Skeletal muscle tissue (tissue), 3 donors: ENCODE measurements at regions not wholly inside any gene's neighbourhood (a gene's known extent, or its start where the extent isn't known, plus 50 kb on each side); places are given as distances from the start of the nearest gene placed in this dataset.

Experiments used
- H3K27ac ChIP-seq: one replicate; pipeline ENCODE4 v1.7.0; 2013; ENCODE audit warnings: mild to moderate bottlenecking, low read depth, low read length, inconsistent platforms
- H3K27me3 ChIP-seq, 3 donors: one replicate each; pipeline ENCODE4 v1.7.0; 2013; ENCODE audit warnings: low read length in 3 of 3; ENCODE audit not compliant: control insufficient read depth in 3 of 3, insufficient read depth in 3 of 3
- H3K36me3 ChIP-seq, 3 donors: one replicate each; pipeline ENCODE4 v1.7.0; 2013; ENCODE audit warnings: low read length in 3 of 3; ENCODE audit not compliant: control insufficient read depth in 3 of 3, insufficient read depth in 3 of 3
- H3K4me1 ChIP-seq, 3 donors: one replicate each; pipeline ENCODE4 v1.7.0; 2013; ENCODE audit warnings: low read length in 3 of 3, mild to moderate bottlenecking in 3 of 3; ENCODE audit not compliant: control insufficient read depth in 3 of 3, insufficient read depth in 3 of 3
- H3K4me3 ChIP-seq, 3 donors: one replicate each; pipeline ENCODE4 v1.7.0; 2013; ENCODE audit warnings: low read length in 3 of 3
- H3K9ac ChIP-seq, 3 donors: one replicate each; pipeline ENCODE4 v1.7.0; 2013; ENCODE audit warnings: low read length in 3 of 3, mild to moderate bottlenecking in 3 of 3, moderate library complexity in 2 of 3, low read depth in 1 of 3
- H3K9me3 ChIP-seq, 3 donors: one replicate each; pipeline ENCODE4 v1.7.0; 2013; ENCODE audit warnings: low read length in 3 of 3; ENCODE audit not compliant: control insufficient read depth in 3 of 3
- donor health status: Osteomylitis.

GRCh38 chr10:107317592-107317991 is 153.1 kb upstream of the SORCS1 start:
- Histone ChIP-seq H3K9me3 (no peaks in the 10 kb centered on the region), H3K9ac (no peak overlapping the region), H3K4me1 (no peaks in the 10 kb centered on the region), H3K4me3 (no peak overlapping the region), H3K27me3 (no peaks in the 10 kb centered on the region), H3K36me3 (no peaks in the 10 kb centered on the region), H3K27ac (no peak overlapping the region)

DNA sequence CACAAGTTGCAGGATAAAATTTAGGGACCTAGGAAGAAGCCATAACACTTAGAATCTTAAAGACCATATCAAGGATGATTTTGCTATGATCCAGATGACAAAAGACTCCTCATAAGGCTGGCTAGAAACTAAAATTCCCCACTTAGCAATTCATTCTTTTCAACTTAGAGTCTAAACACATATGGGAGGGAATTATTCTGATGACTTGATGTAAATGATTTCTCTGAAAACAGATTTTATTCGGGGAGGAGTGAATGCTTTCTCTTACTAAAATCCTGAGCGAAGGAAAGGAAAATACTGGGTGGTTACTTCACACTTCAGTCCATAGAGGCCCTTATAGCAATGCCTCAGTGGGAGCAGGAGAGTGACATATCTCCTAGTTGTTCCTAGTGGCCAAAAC is 138.7 kb upstream of the SORCS1 start:
- no peaks in the 10 kb centered on the region for H3K4me1 ChIP-seq
- H3K9ac ChIP-seq: no peak overlapping the region
- H3K4me3 ChIP-seq: no peak overlapping the region
- H3K27ac ChIP-seq: no peak overlapping the region
- H3K27me3 ChIP-seq: no peaks in the 10 kb centered on the region
- no peaks in the 10 kb centered on the region for H3K9me3 ChIP-seq
- no peaks in the 10 kb centered on the region for H3K36me3 ChIP-seq

DNA sequence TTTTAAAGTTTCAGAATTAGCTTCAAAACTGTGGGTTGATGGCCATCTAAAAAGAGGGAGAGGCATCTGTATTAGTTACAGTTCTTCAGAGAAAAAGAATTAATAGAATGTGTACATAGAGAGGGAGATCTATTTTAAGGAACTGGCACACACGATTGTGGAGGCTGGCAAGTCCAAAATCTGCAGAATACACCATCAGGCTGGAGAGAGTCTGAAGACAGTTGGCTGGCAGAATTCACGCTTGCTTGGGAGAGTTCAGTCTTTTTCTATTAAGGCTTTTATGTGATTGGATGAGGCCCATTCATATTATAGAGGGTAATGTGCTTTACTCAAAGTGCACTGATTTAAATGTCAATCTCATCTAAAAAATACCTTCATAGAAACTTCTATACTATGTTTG is 135.1 kb upstream of the SORCS1 start:
- Histone ChIP-seq H3K36me3 (no peaks in the 10 kb centered on the region), H3K4me1 (no peaks in the 10 kb centered on the region), H3K9me3 (peaks cover 0 to 3% (median 0%) of the 10 kb centered on the region in 3 donors), H3K27ac (no peak overlapping the region), H3K27me3 (no peaks in the 10 kb centered on the region), H3K9ac (no peak overlapping the region), H3K4me3 (no peak overlapping the region)

GRCh38 chr10:107284187-107284586 is 119.7 kb upstream of the SORCS1 start:
- no peaks in the 10 kb centered on the region for H3K9me3 ChIP-seq
- no peak overlapping the region for H3K4me3 ChIP-seq
- no peaks in the 10 kb centered on the region for H3K27me3 ChIP-seq
- no peak overlapping the region for H3K9ac ChIP-seq
- H3K27ac ChIP-seq: no peak overlapping the region
- no peaks in the 10 kb centered on the region for H3K36me3 ChIP-seq
- no peaks in the 10 kb centered on the region for H3K4me1 ChIP-seq

- Histone ChIP-seq H3K27ac (no peak overlapping the region), H3K27me3 (no peaks in the 10 kb centered on the region), H3K9ac (no peak overlapping the region), H3K4me1 (no peaks in the 10 kb centered on the region), H3K36me3 (no peaks in the 10 kb centered on the region), H3K9me3 (no peaks in the 10 kb centered on the region), H3K4me3 (no peak overlapping the region)
These were observed 115.8 kb upstream of the SORCS1 start for GRCh38 chr10:107280293-107280692.

DNA sequence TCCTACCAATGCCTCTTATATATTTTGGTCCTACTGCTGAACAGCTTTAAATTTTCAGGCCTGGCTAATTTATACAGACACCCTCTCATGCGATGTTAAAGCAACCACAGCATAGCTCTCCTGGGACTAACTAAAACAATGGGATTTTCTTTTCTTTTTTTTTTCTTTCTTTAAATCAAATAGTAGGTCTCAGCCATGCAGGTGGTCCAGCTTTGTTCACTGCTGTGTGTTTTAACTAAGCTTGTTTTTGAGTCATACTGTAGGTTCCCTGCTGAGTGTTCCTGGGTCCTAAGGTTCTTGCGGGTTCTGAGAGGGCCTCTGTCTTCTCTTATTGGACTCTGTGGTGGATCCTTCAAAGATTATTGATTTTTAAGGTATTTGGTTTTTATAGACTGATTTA is 113.1 kb upstream of the SORCS1 start:
- Histone ChIP-seq H3K27me3 (no peaks in the 10 kb centered on the region), H3K27ac (no peak overlapping the region), H3K9me3 (no peaks in the 10 kb centered on the region), H3K4me1 (no peaks in the 10 kb centered on the region), H3K36me3 (no peaks in the 10 kb centered on the region), H3K9ac (no peak overlapping the region), H3K4me3 (no peak overlapping the region)

- Histone ChIP-seq H3K36me3 (no peaks in the 10 kb centered on the region), H3K9me3 (no peaks in the 10 kb centered on the region), H3K4me1 (no peaks in the 10 kb centered on the region), H3K4me3 (no peak overlapping the region), H3K9ac (no peak overlapping the region), H3K27ac (no peak overlapping the region), H3K27me3 (no peaks in the 10 kb centered on the region)
These were observed 111.3 kb upstream of the SORCS1 start for GRCh38 chr10:107275806-107276205.

- no peaks in the 10 kb centered on the region for H3K36me3 ChIP-seq
- H3K27me3 ChIP-seq: no peaks in the 10 kb centered on the region
- H3K9ac ChIP-seq: no peak overlapping the region
- no peak overlapping the region for H3K27ac ChIP-seq
- no peak overlapping the region for H3K4me3 ChIP-seq
- no peaks in the 10 kb centered on the region for H3K4me1 ChIP-seq
- H3K9me3 ChIP-seq: peaks cover 0 to 3% (median 0%) of the 10 kb centered on the region in 3 donors
These were observed 105.1 kb upstream of the SORCS1 start for GRCh38 chr10:107269626-107270025.

- no peaks in the 10 kb centered on the region for H3K4me1 ChIP-seq
- H3K9me3 ChIP-seq: peaks cover 0 to 3% (median 0%) of the 10 kb centered on the region in 3 donors
- H3K9ac ChIP-seq: no peak overlapping the region
- H3K36me3 ChIP-seq: no peaks in the 10 kb centered on the region
- no peak overlapping the region for H3K27ac ChIP-seq
- H3K4me3 ChIP-seq: no peak overlapping the region
- no peaks in the 10 kb centered on the region for H3K27me3 ChIP-seq
These were observed 100.2 kb upstream of the SORCS1 start for GRCh38 chr10:107264742-107265141.

DNA sequence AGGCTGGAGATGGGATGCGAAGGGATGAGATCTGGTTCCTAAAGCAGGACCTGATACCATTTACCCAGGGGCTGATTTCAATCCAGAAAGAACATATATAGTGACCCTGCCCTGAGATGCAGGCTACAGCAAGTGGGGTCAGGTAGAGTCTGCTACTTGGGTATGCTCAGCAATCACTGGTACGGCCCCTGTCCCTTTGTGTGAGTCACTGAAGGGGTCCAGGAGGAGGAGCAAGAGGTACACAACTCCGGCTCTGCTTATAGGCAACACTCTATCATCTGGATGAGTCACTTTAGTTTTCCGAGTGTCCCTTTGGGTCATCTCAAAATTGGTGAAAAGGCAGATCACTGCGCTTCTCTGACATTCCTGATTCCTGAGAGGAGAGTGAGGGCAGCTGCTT is 79.6 kb upstream of the SORCS1 start:
- Histone ChIP-seq H3K27me3 (no peaks in the 10 kb centered on the region), H3K9me3 (no peaks in the 10 kb centered on the region), H3K27ac (no peak overlapping the region), H3K9ac (no peak overlapping the region), H3K36me3 (no peaks in the 10 kb centered on the region), H3K4me3 (no peak overlapping the region), H3K4me1 (no peaks in the 10 kb centered on the region)

GRCh38 chr10:107238275-107238674 is 73.8 kb upstream of the SORCS1 start:
- Histone ChIP-seq H3K36me3 (no peaks in the 10 kb centered on the region), H3K4me3 (no peak overlapping the region)

More at GRCh38 chr10:107238275-107238674, 73.8 kb upstream of the SORCS1 start:
- H3K4me1 ChIP-seq: no peaks in the 10 kb centered on the region
- H3K9ac ChIP-seq: no peak overlapping the region
- no peaks in the 10 kb centered on the region for H3K27me3 ChIP-seq
- H3K27ac ChIP-seq: no peak overlapping the region
- no peaks in the 10 kb centered on the region for H3K9me3 ChIP-seq
